B cell (primary cell): ENCODE measurements at regions not wholly inside any gene's neighbourhood (a gene's known extent, or its start where the extent isn't known, plus 50 kb on each side); places are given as distances from the start of the nearest gene placed in this dataset.

Experiments
- ATAC-seq: fragments of 200-7000 bp; cut with Tn5 transposase; one replicate; pipeline ENCODE4 v1.10.0; 2021; ENCODE audit warnings: low read depth, mild to moderate bottlenecking, moderate number of reproducible peaks, moderate library complexity
- CTCF ChIA-PET: fragments of 350-600 bp; sonication (Branson Sonifier 250); formaldehyde crosslinking; loops from one replicate; lab custom pipeline; 2021; ENCODE audit warnings: antibody characterized with exemption, inconsistent platforms; lab: Charles Lee
- POLR2A ChIA-PET: fragments of 350-600 bp; sonication (Branson Sonifier 250); formaldehyde crosslinking; loops from one replicate; lab custom pipeline; 2021; ENCODE audit warnings: antibody characterized with exemption; lab: Charles Lee
- DNase-seq: peaks from one replicate; pipeline ENCODE4 v3.0.0; 2013
- H2AFZ ChIP-seq: 2 replicates; pipeline ENCODE4 v1.6.1; 2012; ENCODE audit warnings: mild to moderate bottlenecking, low read depth, low read length; ENCODE audit not compliant: insufficient read depth, poor library complexity, severe bottlenecking
- H3K27ac ChIP-seq, 2 donors: 1 replicate in 1 of 2; 2 replicates in 1 of 2; pipeline ENCODE4 v1.5.1; 2012 to 2013; ENCODE audit warnings: low read length in 2 of 2, mild to moderate bottlenecking in 2 of 2, moderate library complexity in 1 of 2
- H3K27me3 ChIP-seq, 4 experiments: fragments of 200-600 bp in 1 of 4; sonication (generic) in 1 of 4; replicated peaks in 1 of 4; 1 replicate in 2 of 4; 2 replicates in 2 of 4; pipeline versions ENCODE4 v1.6.1 to v1.7.0; 2013 to 2016; ENCODE audit warnings: low read length in 3 of 4, mild to moderate bottlenecking in 2 of 4, mixed read lengths in 1 of 4, moderate library complexity in 1 of 4; ENCODE audit not compliant: insufficient read depth in 4 of 4, control insufficient read depth in 3 of 4; ENCODE audit errors: control extremely low read depth in 1 of 4
- H3K36me3 ChIP-seq, 2 experiments: replicated peaks in 1 of 2; 1 replicate in 1 of 2; 2 replicates in 1 of 2; pipeline versions ENCODE4 v1.6.1 to v1.7.1; 2013; ENCODE audit warnings: low read length in 1 of 2; ENCODE audit not compliant: insufficient read depth in 2 of 2, control insufficient read depth in 1 of 2; ENCODE audit errors: control extremely low read depth in 1 of 2, extremely low read depth in 1 of 2
- H3K4me1 ChIP-seq, 2 donors: fragments of 200-600 bp in 1 of 2; sonication (generic) in 1 of 2; 1 replicate in 1 of 2; 2 replicates in 1 of 2; pipeline versions ENCODE4 v1.5.1 to v1.6.1; 2013 to 2017; ENCODE audit warnings: low read length in 2 of 2; ENCODE audit not compliant: control insufficient read depth in 2 of 2, insufficient read depth in 2 of 2
- H3K4me2 ChIP-seq: replicated peaks from 2 replicates; pipeline ENCODE3; 2012; ENCODE audit warnings: mild to moderate bottlenecking, low read depth, low read length; ENCODE audit not compliant: poor library complexity, severe bottlenecking
- H3K4me3 ChIP-seq, 5 experiments: fragments of 200-600 bp in 1 of 5; sonication (generic) in 1 of 5; 1 replicate in 3 of 5; 2 replicates in 2 of 5; pipeline versions ENCODE4 v1.5.1 to v1.7.0; 2011 to 2016; ENCODE audit warnings: low read length in 4 of 5, mild to moderate bottlenecking in 4 of 5, low read depth in 2 of 5, control low read depth in 1 of 5, moderate library complexity in 1 of 5; ENCODE audit not compliant: insufficient read depth in 1 of 5; ENCODE audit errors: control extremely low read depth in 1 of 5, extremely low read depth in 1 of 5
- H3K79me2 ChIP-seq: fragments of 200-600 bp; sonication (generic); one replicate; pipeline ENCODE4 v1.6.0; 2016; ENCODE audit warnings: low read length; ENCODE audit not compliant: control insufficient read depth, insufficient read depth
- H3K9ac ChIP-seq: fragments of 200-600 bp; sonication (generic); 2 replicates; pipeline ENCODE4 v1.6.1; 2017; ENCODE audit warnings: mild to moderate bottlenecking, low read length, moderate library complexity
- H3K9me3 ChIP-seq, 3 donors: one replicate each; pipeline versions ENCODE4 v1.6.1 to v1.7.1; 2013; ENCODE audit warnings: low read length in 2 of 3; ENCODE audit not compliant: control insufficient read depth in 2 of 3, insufficient read depth in 1 of 3; ENCODE audit errors: control extremely low read depth in 1 of 3
- H4K20me1 ChIP-seq: 2 replicates; pipeline ENCODE4 v1.6.0; 2012; ENCODE audit warnings: mild to moderate bottlenecking, low read length; ENCODE audit not compliant: insufficient read depth, control insufficient read depth, poor library complexity, severe bottlenecking
- H3K27ac Mint-ChIP-seq: one replicate; pipeline ENCODE4 v1.8.0; 2021; ENCODE audit warnings: mixed read lengths
- H3K27me3 Mint-ChIP-seq: one replicate; pipeline ENCODE4 v1.8.0; 2021; ENCODE audit warnings: mixed read lengths
- H3K4me1 Mint-ChIP-seq: one replicate; pipeline ENCODE4 v1.8.0; 2021; ENCODE audit warnings: mixed read lengths
- H3K4me3 Mint-ChIP-seq: one replicate; pipeline ENCODE4 v1.8.0; 2021; ENCODE audit warnings: mixed read lengths
- H3K9me3 Mint-ChIP-seq: one replicate; pipeline ENCODE4 v1.8.0; 2022; ENCODE audit warnings: mixed read lengths; ENCODE audit not compliant: insufficient read depth
- EZH2 ChIP-seq: IDR thresholded peaks from 2 replicates; pipeline ENCODE4 v1.6.1; 2012; ENCODE audit warnings: borderline replicate concordance, low read depth, mild to moderate bottlenecking, moderate library complexity, low read length; ENCODE audit not compliant: insufficient read depth, poor library complexity, severe bottlenecking
- WGBS: methylation state at CpG from one replicate; pipeline ENCODE4 v1.1.5; 2013; ENCODE audit warnings: missing lambda C conversion rate; ENCODE audit not compliant: insufficient coverage; 5-methylcytosine and 5-hydroxymethylcytosine counted together
- intact Hi-C: fragments of 100-400 bp; cut with micrococcal nuclease; formaldehyde crosslinking; loops from one replicate; pipeline ENCODE4 v1.10.0; 2022
- TF ChIP-seq, protein P1 (sequence below): fragments of 200-600 bp; IDR thresholded peaks from one replicate; pipeline ENCODE4 v1.8.0; 2022; ENCODE audit warnings: antibody characterized with exemption, mild to moderate bottlenecking

DNA sequence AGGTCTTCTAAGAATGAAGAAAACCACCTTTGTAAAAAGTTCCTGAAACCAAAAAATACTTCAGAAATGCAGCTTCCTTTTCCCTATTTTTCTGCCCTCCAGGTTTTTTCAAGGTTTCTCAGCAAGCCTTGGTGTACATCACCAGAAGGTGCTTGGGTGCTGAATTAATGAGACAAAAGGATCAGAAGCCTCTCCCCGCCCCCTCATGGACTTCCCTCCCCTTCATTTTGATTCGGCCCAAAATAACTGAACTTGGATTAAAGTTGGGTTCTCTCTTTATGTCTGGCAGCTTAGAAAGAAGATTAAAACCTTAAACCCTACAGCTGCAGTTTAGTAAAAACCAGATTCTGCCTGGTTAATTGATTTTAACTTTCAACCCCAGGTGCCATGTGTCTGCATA is 121.7 kb upstream of the ERCC4 start:
- H3K4me3 ChIP-seq = no peak overlapping the region
- ChIA-PET CTCF (no interaction called here), POLR2A (no interaction called here)
- Mint-ChIP-seq H3K4me3 (no peak overlapping the region), H3K27me3 (peaks cover 5% of the 10 kb centered on the region), H3K27ac (no peak overlapping the region), H3K4me1 (no peaks in the 10 kb centered on the region), H3K9me3 (no peaks in the 10 kb centered on the region)
- no peak overlapping the region for H3K27ac ChIP-seq
- H3K4me2 ChIP-seq = no peak overlapping the region
- no peaks in the 10 kb centered on the region for H3K27me3 ChIP-seq
- no peaks in the 10 kb centered on the region for H3K36me3 ChIP-seq
- intact Hi-C loops = no loop called here
- WGBS = no CpG with 5 or more reads among the region's 2 CpGs
- no peaks in the 10 kb centered on the region for H3K4me1 ChIP-seq
- no peak overlapping the region for H2AFZ ChIP-seq
- DNase-seq (no peak), ATAC-seq (no peak)
- no peaks in the 10 kb centered on the region for H3K79me2 ChIP-seq
- no peak for TF ChIP-seq EZH2
- H4K20me1 ChIP-seq = no peaks in the 10 kb centered on the region
- H3K9ac ChIP-seq = no peak overlapping the region
- no peaks in the 10 kb centered on the region for H3K9me3 ChIP-seq

DNA sequence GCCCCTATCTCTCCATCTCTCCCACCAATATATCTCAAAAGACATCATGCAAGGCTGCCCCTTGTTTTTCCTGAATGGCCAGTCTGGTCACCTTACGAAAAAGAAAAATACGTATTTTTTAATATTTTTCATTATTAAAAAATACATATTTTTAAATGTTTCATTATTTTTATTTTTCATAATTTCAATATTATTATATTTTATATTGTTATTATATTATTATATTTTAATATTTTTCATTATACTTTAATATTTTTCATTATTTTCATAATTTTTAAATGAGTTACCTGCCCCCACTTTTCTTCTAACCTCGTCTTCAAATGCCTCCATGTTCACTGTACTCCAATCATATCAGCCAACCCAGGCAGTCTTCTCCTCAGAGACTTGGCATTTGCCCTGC is 116.0 kb upstream of the ERCC4 start:
- POLR2A ChIA-PET = no interaction called here
- WGBS = 88% methylated on average over 1 of the region's 3 CpGs
- Mint-ChIP-seq H3K27ac (no peak overlapping the region), H3K4me3 (no peak overlapping the region), H3K4me1 (no peaks in the 10 kb centered on the region), H3K27me3 (peaks cover 3% of the 10 kb centered on the region), H3K9me3 (no peaks in the 10 kb centered on the region)
- Histone ChIP-seq H4K20me1 (no peaks in the 10 kb centered on the region), H3K4me2 (no peak overlapping the region), H3K4me1 (no peaks in the 10 kb centered on the region), H3K36me3 (no peaks in the 10 kb centered on the region), H3K9ac (no peak overlapping the region), H3K4me3 (no peak overlapping the region), H3K27ac (no peak overlapping the region), H3K27me3 (peaks cover 0 to 2% (median 0%) of the 10 kb centered on the region in 4 experiments), H2AFZ (no peak overlapping the region), H3K79me2 (no peaks in the 10 kb centered on the region), H3K9me3 (peaks cover 0 to 3% (median 0%) of the 10 kb centered on the region in 3 donors)
- TF ChIP-seq, protein P1, sequence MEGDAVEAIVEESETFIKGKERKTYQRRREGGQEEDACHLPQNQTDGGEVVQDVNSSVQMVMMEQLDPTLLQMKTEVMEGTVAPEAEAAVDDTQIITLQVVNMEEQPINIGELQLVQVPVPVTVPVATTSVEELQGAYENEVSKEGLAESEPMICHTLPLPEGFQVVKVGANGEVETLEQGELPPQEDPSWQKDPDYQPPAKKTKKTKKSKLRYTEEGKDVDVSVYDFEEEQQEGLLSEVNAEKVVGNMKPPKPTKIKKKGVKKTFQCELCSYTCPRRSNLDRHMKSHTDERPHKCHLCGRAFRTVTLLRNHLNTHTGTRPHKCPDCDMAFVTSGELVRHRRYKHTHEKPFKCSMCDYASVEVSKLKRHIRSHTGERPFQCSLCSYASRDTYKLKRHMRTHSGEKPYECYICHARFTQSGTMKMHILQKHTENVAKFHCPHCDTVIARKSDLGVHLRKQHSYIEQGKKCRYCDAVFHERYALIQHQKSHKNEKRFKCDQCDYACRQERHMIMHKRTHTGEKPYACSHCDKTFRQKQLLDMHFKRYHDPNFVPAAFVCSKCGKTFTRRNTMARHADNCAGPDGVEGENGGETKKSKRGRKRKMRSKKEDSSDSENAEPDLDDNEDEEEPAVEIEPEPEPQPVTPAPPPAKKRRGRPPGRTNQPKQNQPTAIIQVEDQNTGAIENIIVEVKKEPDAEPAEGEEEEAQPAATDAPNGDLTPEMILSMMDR = no peak
- TF ChIP-seq EZH2 = no peak
- intact Hi-C loops = no loop called here
- CTCF ChIA-PET = no interaction called here
- ATAC-seq (no peak), DNase-seq (no peak)
